K562 (cell line): ENCODE measurements at regions not wholly inside any gene's neighbourhood (a gene's known extent, or its start where the extent isn't known, plus 50 kb on each side); places are given as distances from the start of the nearest gene placed in this dataset.

Source experiments
- ATAC-seq: fragments of 200-7000 bp; cut with Tn5 transposase; 3 replicates; pipeline ENCODE4 v1.9.1; 2020; ENCODE audit warnings: moderate library complexity
- BruUV-seq: library from RNA; stranded (reverse); fragments of 400-500 nt; replicated peaks from 2 replicates; lab custom pipeline; 2021; lab: Mats Ljungman, UMichigan
- CTCF ChIA-PET: fragments of 300-600 bp; formaldehyde crosslinking; extraction: SDS; loops from one replicate; lab custom pipeline; 2021; ENCODE audit warnings: low intra/inter-chr PET ratio; lab: Yijun Ruan, JAX
- POLR2A ChIA-PET: fragments of 300-600, 350-650 bp; sonication (Branson Sonifier 250); formaldehyde crosslinking; extraction: SDS; loops from one replicate; lab custom pipeline; 2021; ENCODE audit warnings: antibody characterized with exemption, inconsistent platforms; lab: Yijun Ruan, JAX
- DNase-seq, 4 experiments: peaks; one replicate each; pipeline versions ENCODE4 v3.0.0 to v3.0.0-alpha.2; 2011 to 2018; ENCODE audit warnings: low spot score in 3 of 4, mixed read lengths in 3 of 4; ENCODE audit errors: extremely low read depth in 1 of 4
- FAIRE-seq: peaks from 2 replicates; lab custom pipeline; 2011; peaks lifted over from hg19 to GRCh38; lab: Jason Lieb, UNC
- H2AFZ ChIP-seq: 2 replicates; pipeline ENCODE4 v1.6.0; 2011; ENCODE audit warnings: low read depth, low read length, control low read depth, inconsistent platforms
- H3K27ac ChIP-seq: fragments of 200-600 bp; 3 replicates; pipeline ENCODE4 v1.8.0; 2011; ENCODE audit warnings: low read depth, mild to moderate bottlenecking, control low read depth, inconsistent platforms, low read length, moderate library complexity, mixed read lengths; ENCODE audit errors: extremely low read depth
- H3K27me3 ChIP-seq, 2 experiments: fragments of 300-600 bp in 1 of 2; 2 replicates in 1 of 2; 3 replicates in 1 of 2; pipeline versions ENCODE4 v1.6.0 to v1.8.0; 2011; ENCODE audit warnings: inconsistent platforms in 2 of 2, low read length in 2 of 2, mild to moderate bottlenecking in 1 of 2, mixed read lengths in 1 of 2, moderate library complexity in 1 of 2; ENCODE audit not compliant: control insufficient read depth in 2 of 2, insufficient read depth in 2 of 2
- H3K36me3 ChIP-seq: fragments of 300-600 bp; 3 replicates; pipeline ENCODE4 v1.8.0; 2011; ENCODE audit warnings: mild to moderate bottlenecking, low read length, inconsistent platforms; ENCODE audit not compliant: control insufficient read depth, insufficient read depth
- H3K4me1 ChIP-seq, 2 experiments: fragments of 200-600 bp in 1 of 2; replicated peaks in 1 of 2; 2 replicates in 1 of 2; 3 replicates in 1 of 2; pipeline versions ENCODE4 v1.5.1 to v1.8.0; 2011; ENCODE audit warnings: inconsistent platforms in 2 of 2, low read length in 2 of 2, mild to moderate bottlenecking in 1 of 2, mixed read lengths in 1 of 2, moderate library complexity in 1 of 2; ENCODE audit not compliant: control insufficient read depth in 2 of 2, insufficient read depth in 2 of 2
- H3K4me2 ChIP-seq: 2 replicates; pipeline ENCODE4 v1.6.1; 2011; ENCODE audit warnings: low read length, control low read depth, inconsistent platforms, mixed read lengths; ENCODE audit not compliant: insufficient read depth
- H3K4me3 ChIP-seq: fragments of 200-600 bp; sonication (generic), shearing (Covaris generic); 2 replicates; pipeline ENCODE4 v1.5.1; 2016; ENCODE audit warnings: control low read depth, inconsistent platforms
- H3K79me2 ChIP-seq: fragments of 200-600 bp; 3 replicates; pipeline ENCODE4 v1.8.0; 2011; ENCODE audit warnings: low read length, inconsistent platforms; ENCODE audit not compliant: control insufficient read depth, insufficient read depth
- H3K9ac ChIP-seq, 2 experiments: 2 replicates each; pipeline versions ENCODE4 v1.6.0 to v1.6.1; 2011; ENCODE audit warnings: low read depth in 2 of 2, low read length in 2 of 2, control low read depth in 1 of 2, inconsistent platforms in 1 of 2, mild to moderate bottlenecking in 1 of 2, mixed read lengths in 1 of 2; ENCODE audit not compliant: insufficient read depth in 1 of 2
- H3K9me1 ChIP-seq: one replicate; pipeline ENCODE4 v1.6.0; 2011; ENCODE audit warnings: inconsistent platforms, mild to moderate bottlenecking, low read length, moderate library complexity; ENCODE audit not compliant: control insufficient read depth, insufficient read depth
- H3K9me3 ChIP-seq: replicated peaks from 2 replicates; pipeline ENCODE4 v1.5.1; 2011; ENCODE audit warnings: low read depth, low read length, inconsistent platforms; ENCODE audit not compliant: control insufficient read depth, insufficient read depth
- H4K20me1 ChIP-seq: replicated peaks from 2 replicates; pipeline ENCODE4 v1.6.1; 2011; ENCODE audit warnings: low read length, inconsistent platforms, mixed read lengths; ENCODE audit not compliant: control insufficient read depth, insufficient read depth
- ARID4B ChIP-seq: sonication (generic); formaldehyde crosslinking; IDR thresholded peaks from 2 replicates; pipeline ENCODE4 v1.8.0; 2022; ENCODE audit warnings: mild to moderate bottlenecking, missing genetic modification reagents
- DACH1 ChIP-seq: fragments of 450-650 bp; IDR thresholded peaks from 2 replicates; pipeline ENCODE4 v1.6.1; 2018; ENCODE audit not compliant: partially characterized antibody
- FOXP1 ChIP-seq: sonication (generic); formaldehyde crosslinking; IDR thresholded peaks from 2 replicates; pipeline ENCODE4 v1.8.0; 2022; ENCODE audit warnings: mild to moderate bottlenecking, missing genetic modification reagents
- GTF3C2 ChIP-seq: IDR thresholded peaks from 3 replicates; pipeline ENCODE4 v1.6.1; 2011; ENCODE audit warnings: borderline replicate concordance, mild to moderate bottlenecking, moderate library complexity; ENCODE audit not compliant: insufficient read length; ENCODE audit errors: extremely low read depth
- KAT7 ChIP-seq: sonication (generic); formaldehyde crosslinking; IDR thresholded peaks from 2 replicates; pipeline ENCODE4 v1.8.0; 2022; ENCODE audit warnings: missing genetic modification reagents, mild to moderate bottlenecking, borderline replicate concordance
- KDM4B ChIP-seq, 2 experiments: fragments of 450-650 bp in 1 of 2; sonication (generic) in 1 of 2; IDR thresholded peaks; 2 replicates each; pipeline ENCODE4 v1.6.1; 2016 to 2017; ENCODE audit warnings: borderline replicate concordance in 2 of 2, antibody characterized with exemption in 1 of 2, low read depth in 1 of 2, mild to moderate bottlenecking in 1 of 2
- MTA1 ChIP-seq: fragments of 450-650 bp; IDR thresholded peaks from 2 replicates; pipeline ENCODE4 v1.6.1; 2017; ENCODE audit warnings: borderline replicate concordance
- PHF8 ChIP-seq: fragments of 200-600 bp; sonication (generic); IDR thresholded peaks from 2 replicates; pipeline ENCODE4 v1.6.1; 2012; ENCODE audit warnings: mixed run types, mild to moderate bottlenecking, inconsistent platforms, low read length, moderate library complexity, borderline replicate concordance
- POLR2H ChIP-seq: IDR thresholded peaks from 2 replicates; pipeline ENCODE4 v1.6.1; 2016; ENCODE audit warnings: missing genetic modification characterization, low read depth, mild to moderate bottlenecking, control low read depth, missing compliant biosample characterization, moderate library complexity
- PRMT5 ChIP-seq: sonication (generic); formaldehyde crosslinking; IDR thresholded peaks from 2 replicates; pipeline ENCODE4 v1.5.0; 2020; ENCODE audit warnings: missing genetic modification reagents
- RFX7 ChIP-seq: fragments of 250-450 bp; sonication (Bioruptor Pico); IDR thresholded peaks from 2 replicates; pipeline ENCODE4 v1.5.1; 2021; ENCODE audit warnings: mild to moderate bottlenecking
- SETDB1 ChIP-seq: IDR thresholded peaks from one replicate; pipeline ENCODE4 v1.6.1; 2012; ENCODE audit warnings: low read length, control low read depth, inconsistent platforms
- SOX6 ChIP-seq: fragments of 450-650 bp; IDR thresholded peaks from 2 replicates; pipeline ENCODE4 v1.6.1; 2014; ENCODE audit warnings: mild to moderate bottlenecking
- ZNF311 ChIP-seq: fragments of 250-450 bp; sonication (Bioruptor Pico); IDR thresholded peaks from 2 replicates; pipeline ENCODE4 v1.4.0; 2020; ENCODE audit warnings: mild to moderate bottlenecking, moderate library complexity
- WGBS: fragments of 100-300 bp; shearing (Covaris generic); methylation state at CpG from one replicate; pipeline ENCODE4 v1.1.6; 2016; ENCODE audit warnings: low coverage, mixed read lengths; ENCODE audit not compliant: insufficient coverage; ENCODE audit errors: missing lambda C conversion rate; 5-methylcytosine and 5-hydroxymethylcytosine counted together
- in situ Hi-C: fragments of 300-500 bp; cut with MboI; formaldehyde crosslinking; loops from 4 replicates; pipeline ENCODE4 v1.15.0; 2018; ENCODE audit warnings: inconsistent platforms, mixed read lengths
- intact Hi-C: fragments of 100-400 bp; cut with micrococcal nuclease; formaldehyde crosslinking; loops from 2 replicates; pipeline ENCODE4 v1.14.2; 2022

DNA sequence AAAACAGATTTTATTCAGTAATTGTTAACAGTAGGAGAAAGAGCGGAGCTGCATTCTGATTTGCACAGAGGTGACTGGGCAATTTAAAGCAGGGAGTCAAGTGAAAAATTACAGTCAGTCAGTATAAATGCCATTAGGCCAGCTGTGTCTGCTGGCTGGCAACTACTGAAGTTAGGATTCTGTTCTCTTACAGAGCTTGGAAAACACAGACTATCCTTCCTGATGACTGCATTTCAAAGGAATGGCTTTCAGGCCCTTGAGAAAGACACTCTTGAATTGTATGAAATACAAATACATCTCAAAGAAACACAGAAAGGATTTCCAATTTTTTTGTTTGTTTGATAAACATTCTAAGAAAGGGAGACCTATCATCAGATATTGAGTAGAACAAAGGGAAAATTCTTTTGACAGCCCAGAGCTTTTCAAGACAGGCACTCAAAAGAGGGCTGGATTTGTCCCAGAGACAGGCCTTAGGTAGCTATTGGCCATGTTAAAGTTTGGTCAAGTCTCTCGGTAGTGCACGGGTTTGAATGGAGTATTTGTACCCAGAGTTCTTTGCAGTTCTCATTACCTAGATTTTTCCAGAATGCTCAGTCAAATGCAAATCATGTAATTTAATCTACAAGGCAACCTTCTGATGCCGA, 551.2 kb upstream of the CCDC54 start:
- no peak overlapping the region for H3K4me3 ChIP-seq
- no peak for DNase-seq
- no peaks in the 10 kb centered on the region for H4K20me1 ChIP-seq
- H2AFZ ChIP-seq, result no peak overlapping the region
- TF ChIP-seq PHF8 (no peak), GTF3C2 (no peak), RFX7 (CRISPR knock-in tag) (no peak), KDM4B (IDR thresholded peaks at IDR 0.05; ENCODE audit: borderline replicate concordance in 2 of 2, low read depth in 1 of 2) (no peak), KAT7 (CRISPR knock-in tag) (no peak), SOX6 (no peak), FOXP1 (no peak), DACH1 (no peak), ARID4B (CRISPR knock-in tag) (no peak), POLR2H (no peak), MTA1 (no peak), ZNF311 (CRISPR knock-in tag) (no peak), SETDB1 (no peak), PRMT5 (CRISPR knock-in tag) (no peak)
- no peaks in the 10 kb centered on the region for H3K79me2 ChIP-seq
- no peaks in the 10 kb centered on the region for H3K4me1 ChIP-seq
- no peaks in the 10 kb centered on the region for H3K27me3 ChIP-seq
- H3K4me2 ChIP-seq, result no peak overlapping the region
- no peak for FAIRE-seq
- in situ Hi-C loops (no loop called here), intact Hi-C loops (no loop called here)
- H3K9me1 ChIP-seq, result no peaks in the 10 kb centered on the region
- H3K9me3 ChIP-seq, result no peaks in the 10 kb centered on the region
- H3K36me3 ChIP-seq, result no peaks in the 10 kb centered on the region
- H3K27ac ChIP-seq, result no peak overlapping the region
- ChIA-PET POLR2A (no interaction called here), CTCF (no interaction called here)
- WGBS, result 4% methylated on average over 4 of the region's 4 CpGs
- no peak for ATAC-seq
- no TSS peak for BruUV-seq
- no peak overlapping the region for H3K9ac ChIP-seq
